ENCODE measurements at regions not wholly inside any gene's neighbourhood (a gene's known extent, or its start where the extent isn't known, plus 50 kb on each side); places are given as distances from the start of the nearest gene placed in this dataset.

DNA sequence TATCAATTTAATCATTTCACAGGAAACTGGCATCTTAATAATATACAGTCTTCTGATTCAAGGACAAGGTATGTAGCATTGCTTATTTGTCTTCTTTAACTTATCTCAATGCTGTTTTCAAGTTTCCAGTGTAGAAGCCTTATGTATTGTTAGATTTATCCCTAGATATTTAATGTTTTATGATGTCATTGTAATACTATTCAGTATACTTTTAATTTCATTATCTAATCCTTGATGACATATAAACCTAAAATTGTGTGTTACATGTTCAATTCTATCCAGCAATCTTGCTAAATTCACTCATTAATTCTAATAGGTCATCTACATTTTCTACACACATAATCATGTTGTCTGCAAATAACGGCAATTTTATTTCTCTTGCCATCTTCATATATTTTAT is 126.3 kb upstream of the SEC61G start:
- Histone ChIP-seq H3K4me1 (ENCODE audit: control insufficient read depth in 3 of 3, insufficient read depth in 3 of 3, low read length in 3 of 3) (peaks cover 0 to 5% (median 0%) of the 10 kb centered on the region in 3 donors), H3K9me3 (ENCODE audit: control insufficient read depth in 3 of 3, low read length in 3 of 3) (no peaks in the 10 kb centered on the region), H3K27me3 (ENCODE audit: control insufficient read depth in 3 of 3, insufficient read depth in 3 of 3, low read length in 3 of 3) (peaks cover 5 to 8% (median 7%) of the 10 kb centered on the region in 3 donors), H3K9ac (ENCODE audit: low read depth in 1 of 3, low read length in 3 of 3) (no peak overlapping the region), H3K4me3 (ENCODE audit: low read length in 3 of 3) (no peak overlapping the region), H3K36me3 (ENCODE audit: control insufficient read depth in 3 of 3, insufficient read depth in 3 of 3, low read length in 3 of 3) (no peaks in the 10 kb centered on the region), H3K27ac (ENCODE audit: low read depth, low read length) (no peak overlapping the region)

DNA sequence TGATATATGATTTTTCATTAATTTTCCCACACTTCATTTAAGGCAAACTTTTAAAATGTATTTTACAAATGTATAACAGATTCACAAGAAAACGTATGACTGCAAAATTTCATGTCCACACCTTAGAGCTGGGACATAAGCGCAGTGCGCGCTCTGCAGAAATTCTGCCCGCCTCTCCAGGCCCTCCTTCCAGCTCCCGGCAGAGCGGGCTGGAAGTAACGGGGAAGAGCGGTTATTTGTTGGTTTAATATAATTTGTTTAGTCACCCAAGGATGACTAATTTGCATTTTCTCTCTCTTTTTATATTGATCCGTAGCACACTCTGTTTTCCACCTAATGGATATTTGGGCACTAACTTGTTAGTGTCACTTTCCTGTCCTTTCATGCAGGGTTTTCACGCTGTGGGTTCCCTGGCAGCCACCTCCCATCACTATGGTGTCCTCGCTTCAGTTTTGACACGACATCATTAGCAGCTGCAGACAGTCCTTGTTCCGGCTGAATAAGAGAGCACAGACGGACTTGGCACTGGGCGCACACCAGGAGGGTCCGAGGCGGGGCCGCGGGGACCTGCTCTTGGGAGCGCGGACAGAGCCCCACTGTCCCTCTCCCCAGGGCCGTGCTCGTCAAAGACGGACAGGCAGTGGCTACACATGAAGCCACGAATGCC is 129.2 kb upstream of the SEC61G start:
- Histone ChIP-seq H3K4me1 (ENCODE audit: control insufficient read depth in 3 of 3, insufficient read depth in 3 of 3, low read length in 3 of 3) (peaks cover 0 to 5% (median 0%) of the 10 kb centered on the region in 3 donors), H3K9ac (ENCODE audit: low read depth in 1 of 3, low read length in 3 of 3) (peak overlapping the region; percentile 10 to 69 (median 29)), H3K36me3 (ENCODE audit: control insufficient read depth in 3 of 3, insufficient read depth in 3 of 3, low read length in 3 of 3) (no peaks in the 10 kb centered on the region), H3K9me3 (ENCODE audit: control insufficient read depth in 3 of 3, low read length in 3 of 3) (no peaks in the 10 kb centered on the region), H3K27ac (ENCODE audit: low read depth, low read length) (no peak overlapping the region), H3K4me3 (ENCODE audit: low read length in 3 of 3) (peak overlapping the region; percentile 44 to 66 (median 64)), H3K27me3 (ENCODE audit: control insufficient read depth in 3 of 3, insufficient read depth in 3 of 3, low read length in 3 of 3) (peaks cover 5 to 8% (median 7%) of the 10 kb centered on the region in 3 donors)

DNA sequence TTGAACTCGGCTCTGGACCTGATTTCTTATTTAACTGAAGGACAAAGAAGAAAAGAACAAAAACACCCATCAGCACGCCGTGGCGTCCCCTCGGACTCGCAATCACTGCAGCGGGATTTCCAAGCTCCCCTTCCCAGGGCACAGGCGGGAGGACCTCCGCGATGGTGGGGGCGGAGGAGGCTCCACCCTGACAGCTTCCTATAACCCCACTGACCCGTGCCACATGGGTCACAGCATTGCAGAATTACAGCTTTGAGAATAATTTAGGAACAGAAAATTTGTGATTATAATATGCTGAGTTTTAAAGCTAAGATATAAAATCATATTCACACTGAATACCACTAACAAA is 129.7 kb upstream of the SEC61G start:
- no peaks in the 10 kb centered on the region for H3K9me3 ChIP-seq (ENCODE audit: control insufficient read depth in 3 of 3, low read length in 3 of 3)
- H3K27me3 ChIP-seq (ENCODE audit: control insufficient read depth in 3 of 3, insufficient read depth in 3 of 3, low read length in 3 of 3): peaks cover 5 to 8% (median 7%) of the 10 kb centered on the region in 3 donors
- H3K4me3 ChIP-seq (ENCODE audit: low read length in 3 of 3): peak overlapping the region; percentile 44 to 66 (median 64)
- no peak overlapping the region for H3K27ac ChIP-seq (ENCODE audit: low read depth, low read length)
- peaks cover 0 to 5% (median 0%) of the 10 kb centered on the region in 3 donors for H3K4me1 ChIP-seq (ENCODE audit: control insufficient read depth in 3 of 3, insufficient read depth in 3 of 3, low read length in 3 of 3)
- peak overlapping the region in 2 of 3 donors; percentile 29 to 69 for H3K9ac ChIP-seq (ENCODE audit: low read depth in 1 of 3, low read length in 3 of 3)
- H3K36me3 ChIP-seq (ENCODE audit: control insufficient read depth in 3 of 3, insufficient read depth in 3 of 3, low read length in 3 of 3): no peaks in the 10 kb centered on the region

DNA sequence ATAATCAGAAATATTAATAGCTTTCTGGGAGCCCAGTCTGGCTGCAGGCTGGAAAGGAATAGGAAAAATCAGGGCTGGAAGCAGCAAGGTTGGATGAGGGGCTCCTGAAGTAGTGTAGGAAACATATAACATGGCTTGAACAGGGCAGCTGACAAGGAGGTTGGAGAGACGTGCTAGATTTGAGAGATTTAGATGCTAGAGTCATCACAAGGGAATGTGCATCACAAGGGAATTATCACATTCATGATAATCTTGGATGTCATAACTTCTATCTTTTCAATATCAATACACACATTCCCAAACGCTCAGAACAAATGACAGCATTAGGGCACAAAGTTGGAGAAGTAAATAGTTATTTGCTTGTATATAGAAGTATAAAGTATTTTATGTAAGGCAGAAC is 120.9 kb upstream of the EGFR start:
- Histone ChIP-seq H3K36me3 (ENCODE audit: control insufficient read depth in 3 of 3, insufficient read depth in 3 of 3, low read length in 3 of 3) (no peaks in the 10 kb centered on the region), H3K4me3 (ENCODE audit: low read length in 3 of 3) (no peak overlapping the region), H3K9me3 (ENCODE audit: control insufficient read depth in 3 of 3, low read length in 3 of 3) (no peaks in the 10 kb centered on the region), H3K27ac (ENCODE audit: low read depth, low read length) (no peak overlapping the region), H3K4me1 (ENCODE audit: control insufficient read depth in 3 of 3, insufficient read depth in 3 of 3, low read length in 3 of 3) (peaks cover 0 to 5% (median 0%) of the 10 kb centered on the region in 3 donors), H3K27me3 (ENCODE audit: control insufficient read depth in 3 of 3, insufficient read depth in 3 of 3, low read length in 3 of 3) (no peaks in the 10 kb centered on the region), H3K9ac (ENCODE audit: low read depth in 1 of 3, low read length in 3 of 3) (no peak overlapping the region)

DNA sequence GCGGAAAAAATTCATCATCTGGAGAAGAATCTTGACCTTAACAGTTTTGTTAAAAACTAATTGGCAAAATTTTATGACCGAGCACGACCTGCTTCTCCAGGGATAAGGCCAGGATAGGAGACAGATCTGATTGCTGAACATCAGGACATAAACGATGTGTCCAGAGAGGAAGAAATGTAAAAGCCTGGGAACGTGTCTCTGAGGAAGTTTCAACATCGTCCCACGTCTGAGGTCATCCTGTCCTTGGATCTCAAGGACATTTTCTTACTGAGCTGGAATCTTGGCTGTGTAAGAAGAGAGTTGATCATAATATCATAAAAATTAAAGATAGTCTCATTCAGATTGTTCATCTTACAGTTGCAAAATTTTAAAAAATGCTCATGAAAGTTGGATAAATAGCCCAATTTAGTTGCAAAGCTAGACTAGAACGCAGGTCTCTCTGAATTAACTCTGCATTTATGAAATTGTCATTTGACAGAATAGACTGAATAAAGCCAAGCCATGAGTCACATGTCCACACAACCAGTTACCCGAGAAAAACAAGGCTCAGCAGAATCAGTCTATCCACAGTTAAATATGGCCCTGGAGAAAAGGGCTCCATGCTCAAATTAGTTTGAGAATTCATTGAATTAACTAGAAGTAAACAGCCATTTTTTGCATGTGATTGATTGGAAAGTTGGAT is 120.0 kb upstream of the EGFR start:
- H3K27me3 ChIP-seq (ENCODE audit: control insufficient read depth in 3 of 3, insufficient read depth in 3 of 3, low read length in 3 of 3): no peaks in the 10 kb centered on the region
- peaks cover 0 to 6% (median 0%) of the 10 kb centered on the region in 3 donors for H3K4me1 ChIP-seq (ENCODE audit: control insufficient read depth in 3 of 3, insufficient read depth in 3 of 3, low read length in 3 of 3)
- H3K4me3 ChIP-seq (ENCODE audit: low read length in 3 of 3): no peak overlapping the region
- no peak overlapping the region for H3K27ac ChIP-seq (ENCODE audit: low read depth, low read length)
- no peaks in the 10 kb centered on the region for H3K36me3 ChIP-seq (ENCODE audit: control insufficient read depth in 3 of 3, insufficient read depth in 3 of 3, low read length in 3 of 3)
- no peaks in the 10 kb centered on the region for H3K9me3 ChIP-seq (ENCODE audit: control insufficient read depth in 3 of 3, low read length in 3 of 3)
- H3K9ac ChIP-seq (ENCODE audit: low read depth in 1 of 3, low read length in 3 of 3): no peak overlapping the region

DNA sequence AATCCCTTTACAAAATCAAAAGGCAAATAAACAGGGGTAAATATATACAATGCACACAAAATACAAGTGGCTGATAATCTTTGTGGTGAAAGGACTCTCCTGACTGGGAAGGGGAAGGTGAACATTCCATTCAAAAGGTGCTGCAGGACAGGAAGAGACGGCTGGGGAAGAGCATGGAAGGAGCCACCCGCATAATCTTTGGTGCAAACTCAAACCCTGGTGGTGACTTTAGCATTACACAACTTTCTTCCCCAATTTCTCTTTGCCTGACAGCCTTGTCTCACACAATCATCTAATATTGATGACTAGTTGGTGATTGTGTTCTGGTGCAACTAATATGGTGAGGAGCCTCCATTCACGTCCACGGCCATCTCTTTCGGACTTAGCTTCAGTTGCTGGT is 117.0 kb upstream of the EGFR start:
- Histone ChIP-seq H3K36me3 (ENCODE audit: control insufficient read depth in 3 of 3, insufficient read depth in 3 of 3, low read length in 3 of 3) (no peaks in the 10 kb centered on the region), H3K27ac (ENCODE audit: low read depth, low read length) (no peak overlapping the region), H3K9me3 (ENCODE audit: control insufficient read depth in 3 of 3, low read length in 3 of 3) (no peaks in the 10 kb centered on the region), H3K9ac (ENCODE audit: low read depth in 1 of 3, low read length in 3 of 3) (no peak overlapping the region), H3K4me1 (ENCODE audit: control insufficient read depth in 3 of 3, insufficient read depth in 3 of 3, low read length in 3 of 3) (peaks cover 0 to 9% (median 0%) of the 10 kb centered on the region in 3 donors), H3K27me3 (ENCODE audit: control insufficient read depth in 3 of 3, insufficient read depth in 3 of 3, low read length in 3 of 3) (no peaks in the 10 kb centered on the region), H3K4me3 (ENCODE audit: low read length in 3 of 3) (no peak overlapping the region)

DNA sequence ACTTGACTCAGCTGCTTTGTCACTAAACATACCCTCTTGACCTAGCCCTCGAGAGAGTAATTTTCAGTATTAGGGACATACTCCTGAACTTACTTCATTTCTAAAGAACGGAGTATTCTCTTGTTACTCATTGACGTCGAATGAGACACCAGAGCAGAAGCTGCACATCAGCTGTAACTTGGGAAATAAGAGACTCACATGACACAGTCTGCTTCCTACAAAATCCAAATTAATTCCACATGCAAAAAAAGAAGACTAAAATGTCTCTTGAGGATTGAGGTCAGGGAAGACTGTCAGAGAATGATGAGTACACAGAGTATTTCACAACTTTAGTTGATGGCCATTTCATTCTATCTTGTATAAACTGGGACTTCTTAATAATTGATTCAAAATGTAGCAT is 114.7 kb upstream of the EGFR start:
- Histone ChIP-seq H3K27me3 (ENCODE audit: control insufficient read depth in 3 of 3, insufficient read depth in 3 of 3, low read length in 3 of 3) (no peaks in the 10 kb centered on the region), H3K4me3 (ENCODE audit: low read length in 3 of 3) (no peak overlapping the region), H3K9me3 (ENCODE audit: control insufficient read depth in 3 of 3, low read length in 3 of 3) (no peaks in the 10 kb centered on the region), H3K4me1 (ENCODE audit: control insufficient read depth in 3 of 3, insufficient read depth in 3 of 3, low read length in 3 of 3) (peaks cover 0 to 8% (median 0%) of the 10 kb centered on the region in 3 donors), H3K36me3 (ENCODE audit: control insufficient read depth in 3 of 3, insufficient read depth in 3 of 3, low read length in 3 of 3) (no peaks in the 10 kb centered on the region), H3K9ac (ENCODE audit: low read depth in 1 of 3, low read length in 3 of 3) (no peak overlapping the region), H3K27ac (ENCODE audit: low read depth, low read length) (no peak overlapping the region)

DNA sequence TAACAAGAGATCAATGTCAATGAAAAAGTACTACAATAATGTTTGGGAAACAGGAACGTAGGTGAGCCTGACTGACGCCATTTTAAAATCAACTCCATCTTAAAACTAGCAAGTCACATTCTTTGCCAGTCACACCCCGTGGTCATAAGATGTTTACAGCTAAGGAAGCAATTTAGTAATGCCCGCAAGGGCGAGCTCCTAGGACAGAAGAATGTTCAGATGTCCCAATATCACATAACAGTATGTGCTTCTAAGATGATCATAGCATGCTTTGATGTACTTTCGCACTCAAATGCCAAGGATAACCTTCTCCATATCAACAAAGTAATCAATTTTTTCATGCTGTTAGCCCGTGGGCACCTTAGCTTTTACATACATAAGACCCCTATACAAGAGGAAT is 113.8 kb upstream of the EGFR start:
- Histone ChIP-seq H3K27ac (ENCODE audit: low read depth, low read length) (no peak overlapping the region), H3K4me3 (ENCODE audit: low read length in 3 of 3) (no peak overlapping the region), H3K27me3 (ENCODE audit: control insufficient read depth in 3 of 3, insufficient read depth in 3 of 3, low read length in 3 of 3) (no peaks in the 10 kb centered on the region), H3K9me3 (ENCODE audit: control insufficient read depth in 3 of 3, low read length in 3 of 3) (no peaks in the 10 kb centered on the region), H3K36me3 (ENCODE audit: control insufficient read depth in 3 of 3, insufficient read depth in 3 of 3, low read length in 3 of 3) (no peaks in the 10 kb centered on the region), H3K4me1 (ENCODE audit: control insufficient read depth in 3 of 3, insufficient read depth in 3 of 3, low read length in 3 of 3) (peaks cover 0 to 4% (median 0%) of the 10 kb centered on the region in 3 donors), H3K9ac (ENCODE audit: low read depth in 1 of 3, low read length in 3 of 3) (no peak overlapping the region)

DNA sequence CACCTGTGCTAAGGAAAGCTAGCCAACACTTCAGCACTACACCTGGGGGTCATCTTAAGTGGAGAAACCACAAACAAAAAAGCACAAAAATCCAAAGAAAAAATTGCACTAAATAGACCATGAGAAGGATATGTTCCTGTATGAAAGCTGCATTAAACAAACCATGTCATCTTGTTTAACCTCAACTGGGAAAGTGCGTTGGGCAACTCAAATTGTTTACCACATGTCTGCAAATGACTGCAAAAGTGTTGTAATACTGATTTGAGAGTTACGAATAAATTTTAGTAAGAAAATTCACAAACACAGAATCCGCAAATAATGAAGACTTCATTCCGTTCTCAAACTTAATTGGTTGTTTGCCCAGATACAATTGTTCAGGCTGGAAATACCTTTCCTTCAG is 111.9 kb upstream of the EGFR start:
- Histone ChIP-seq H3K4me3 (ENCODE audit: low read length in 3 of 3) (no peak overlapping the region), H3K27me3 (ENCODE audit: control insufficient read depth in 3 of 3, insufficient read depth in 3 of 3, low read length in 3 of 3) (no peaks in the 10 kb centered on the region), H3K9me3 (ENCODE audit: control insufficient read depth in 3 of 3, low read length in 3 of 3) (no peaks in the 10 kb centered on the region), H3K27ac (ENCODE audit: low read depth, low read length) (no peak overlapping the region), H3K4me1 (ENCODE audit: control insufficient read depth in 3 of 3, insufficient read depth in 3 of 3, low read length in 3 of 3) (peaks cover 0 to 4% (median 0%) of the 10 kb centered on the region in 3 donors), H3K9ac (ENCODE audit: low read depth in 1 of 3, low read length in 3 of 3) (no peak overlapping the region), H3K36me3 (ENCODE audit: control insufficient read depth in 3 of 3, insufficient read depth in 3 of 3, low read length in 3 of 3) (no peaks in the 10 kb centered on the region)

DNA sequence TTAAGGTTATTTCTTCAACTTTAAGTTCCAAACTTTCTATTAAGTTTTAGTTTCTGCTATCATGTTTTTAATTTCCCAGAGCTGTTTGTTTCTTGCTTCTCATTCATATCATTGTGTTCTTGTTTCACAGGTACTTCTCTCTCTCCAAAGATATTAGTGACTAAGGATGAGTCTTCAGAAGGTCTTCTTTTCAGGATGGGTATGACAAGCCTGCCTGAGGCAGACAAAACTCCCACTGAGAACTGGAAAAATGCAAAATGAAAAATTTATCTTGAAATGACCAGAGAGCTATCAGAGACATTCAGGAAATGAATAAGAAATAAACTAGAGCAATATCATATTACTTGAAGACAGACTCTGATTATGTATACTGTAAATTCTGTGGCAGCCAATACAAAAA is 110.8 kb upstream of the EGFR start:
- Histone ChIP-seq H3K4me3 (ENCODE audit: low read length in 3 of 3) (no peak overlapping the region), H3K36me3 (ENCODE audit: control insufficient read depth in 3 of 3, insufficient read depth in 3 of 3, low read length in 3 of 3) (no peaks in the 10 kb centered on the region), H3K9me3 (ENCODE audit: control insufficient read depth in 3 of 3, low read length in 3 of 3) (no peaks in the 10 kb centered on the region), H3K27me3 (ENCODE audit: control insufficient read depth in 3 of 3, insufficient read depth in 3 of 3, low read length in 3 of 3) (no peaks in the 10 kb centered on the region), H3K27ac (ENCODE audit: low read depth, low read length) (no peak overlapping the region), H3K4me1 (ENCODE audit: control insufficient read depth in 3 of 3, insufficient read depth in 3 of 3, low read length in 3 of 3) (peaks cover 0 to 4% (median 0%) of the 10 kb centered on the region in 3 donors), H3K9ac (ENCODE audit: low read depth in 1 of 3, low read length in 3 of 3) (no peak overlapping the region)
